AG04449 (cell line): ENCODE measurements at regions not wholly inside any gene's neighbourhood (a gene's known extent, or its start where the extent isn't known, plus 50 kb on each side); places are given as distances from the start of the nearest gene placed in this dataset.

Source experiments
- CTCF ChIA-PET: fragments of 350-600 bp; formaldehyde crosslinking; extraction: SDS; loops from one replicate; lab custom pipeline; 2021; ENCODE audit warnings: antibody characterized with exemption; lab: Yijun Ruan, JAX
- POLR2A ChIA-PET: fragments of 400-600, 350-600 bp; formaldehyde crosslinking; extraction: SDS; loops from one replicate; lab custom pipeline; 2020; ENCODE audit warnings: antibody characterized with exemption, inconsistent platforms; lab: Yijun Ruan, JAX
- DNase-seq: peaks from one replicate; pipeline ENCODE4 v3.0.0-alpha.2; 2010; ENCODE audit warnings: low read depth, low spot score
- H3K4me3 ChIP-seq: 2 replicates; pipeline ENCODE4 v1.5.1; 2011; ENCODE audit warnings: low read depth, mild to moderate bottlenecking, control low read depth, low read length
- CTCF ChIP-seq: IDR thresholded peaks from one replicate; pipeline ENCODE4 v1.5.1; 2011; ENCODE audit warnings: mild to moderate bottlenecking, moderate library complexity, low read length, control low read depth, inconsistent platforms; ENCODE audit not compliant: insufficient read depth; ENCODE audit errors: missing control alignments

- DNase-seq = no peak
- TF ChIP-seq CTCF = no peak
- ChIA-PET CTCF (no interaction called here), POLR2A (no interaction called here)
- H3K4me3 ChIP-seq = no peak overlapping the region
Observed at GRCh38 chr6:126198631-126199030, 141.3 kb upstream of the CENPW start.

GRCh38 chr6:126199466-126199865 lies 140.4 kb upstream of the CENPW start:
- CTCF ChIA-PET = no interaction called here
- TF ChIP-seq CTCF = no peak
- POLR2A ChIA-PET = no interaction called here
- DNase-seq = no peak
- H3K4me3 ChIP-seq = no peak overlapping the region

- DNase-seq = no peak
- ChIA-PET POLR2A (no interaction called here), CTCF (no interaction called here)
- no peak for TF ChIP-seq CTCF
- no peak overlapping the region for H3K4me3 ChIP-seq
Observed at GRCh38 chr6:126202707-126203106, 137.2 kb upstream of the CENPW start.

- POLR2A ChIA-PET = no interaction called here
- TF ChIP-seq CTCF = no peak
- no peak for DNase-seq
- CTCF ChIA-PET = no interaction called here
- H3K4me3 ChIP-seq = no peak overlapping the region
Observed at GRCh38 chr6:126204126-126204525, 135.8 kb upstream of the CENPW start.

- ChIA-PET POLR2A (no interaction called here), CTCF (no interaction called here)
- no peak for TF ChIP-seq CTCF
- DNase-seq = no peak
- H3K4me3 ChIP-seq = no peak overlapping the region
Observed at GRCh38 chr6:126204598-126204997, 135.3 kb upstream of the CENPW start.

- CTCF ChIA-PET = no interaction called here
- POLR2A ChIA-PET = no interaction called here
- no peak overlapping the region for H3K4me3 ChIP-seq
- DNase-seq = no peak
- no peak for TF ChIP-seq CTCF
Observed at GRCh38 chr6:126206504-126207246, 133.2 kb upstream of the CENPW start.
